K562 (cell line): ENCODE measurements at regions not wholly inside any gene's neighbourhood (a gene's known extent, or its start where the extent isn't known, plus 50 kb on each side); places are given as distances from the start of the nearest gene placed in this dataset.
A peak's percentile ranks its signal among the peaks of the same experiment; 100 is the strongest.

Source experiments
- ATAC-seq: fragments of 200-7000 bp; cut with Tn5 transposase; 3 replicates; pipeline ENCODE4 v1.9.1; 2020; ENCODE audit warnings: moderate library complexity
- BruUV-seq: library from RNA; stranded (reverse); fragments of 400-500 nt; replicated peaks from 2 replicates; lab custom pipeline; 2021; lab: Mats Ljungman, UMichigan
- CTCF ChIA-PET: fragments of 300-600 bp; formaldehyde crosslinking; extraction: SDS; loops from one replicate; lab custom pipeline; 2021; ENCODE audit warnings: low intra/inter-chr PET ratio; lab: Yijun Ruan, JAX
- POLR2A ChIA-PET: fragments of 300-600, 350-650 bp; sonication (Branson Sonifier 250); formaldehyde crosslinking; extraction: SDS; loops from one replicate; lab custom pipeline; 2021; ENCODE audit warnings: antibody characterized with exemption, inconsistent platforms; lab: Yijun Ruan, JAX
- DNase-seq, 4 experiments: peaks; one replicate each; pipeline versions ENCODE4 v3.0.0 to v3.0.0-alpha.2; 2011 to 2018; ENCODE audit warnings: low spot score in 3 of 4, mixed read lengths in 3 of 4; ENCODE audit errors: extremely low read depth in 1 of 4
- FAIRE-seq: peaks from 2 replicates; lab custom pipeline; 2011; peaks lifted over from hg19 to GRCh38; lab: Jason Lieb, UNC
- H2AFZ ChIP-seq: 2 replicates; pipeline ENCODE4 v1.6.0; 2011; ENCODE audit warnings: low read depth, low read length, control low read depth, inconsistent platforms
- H3K27ac ChIP-seq: fragments of 200-600 bp; 3 replicates; pipeline ENCODE4 v1.8.0; 2011; ENCODE audit warnings: low read depth, mild to moderate bottlenecking, control low read depth, inconsistent platforms, low read length, moderate library complexity, mixed read lengths; ENCODE audit errors: extremely low read depth
- H3K27me3 ChIP-seq, 2 experiments: fragments of 300-600 bp in 1 of 2; 2 replicates in 1 of 2; 3 replicates in 1 of 2; pipeline versions ENCODE4 v1.6.0 to v1.8.0; 2011; ENCODE audit warnings: inconsistent platforms in 2 of 2, low read length in 2 of 2, mild to moderate bottlenecking in 1 of 2, mixed read lengths in 1 of 2, moderate library complexity in 1 of 2; ENCODE audit not compliant: control insufficient read depth in 2 of 2, insufficient read depth in 2 of 2
- H3K36me3 ChIP-seq: fragments of 300-600 bp; 3 replicates; pipeline ENCODE4 v1.8.0; 2011; ENCODE audit warnings: mild to moderate bottlenecking, low read length, inconsistent platforms; ENCODE audit not compliant: control insufficient read depth, insufficient read depth
- H3K4me1 ChIP-seq, 2 experiments: fragments of 200-600 bp in 1 of 2; replicated peaks in 1 of 2; 2 replicates in 1 of 2; 3 replicates in 1 of 2; pipeline versions ENCODE4 v1.5.1 to v1.8.0; 2011; ENCODE audit warnings: inconsistent platforms in 2 of 2, low read length in 2 of 2, mild to moderate bottlenecking in 1 of 2, mixed read lengths in 1 of 2, moderate library complexity in 1 of 2; ENCODE audit not compliant: control insufficient read depth in 2 of 2, insufficient read depth in 2 of 2
- H3K4me2 ChIP-seq: 2 replicates; pipeline ENCODE4 v1.6.1; 2011; ENCODE audit warnings: low read length, control low read depth, inconsistent platforms, mixed read lengths; ENCODE audit not compliant: insufficient read depth
- H3K4me3 ChIP-seq: fragments of 200-600 bp; sonication (generic), shearing (Covaris generic); 2 replicates; pipeline ENCODE4 v1.5.1; 2016; ENCODE audit warnings: control low read depth, inconsistent platforms
- H3K79me2 ChIP-seq: fragments of 200-600 bp; 3 replicates; pipeline ENCODE4 v1.8.0; 2011; ENCODE audit warnings: low read length, inconsistent platforms; ENCODE audit not compliant: control insufficient read depth, insufficient read depth
- H3K9ac ChIP-seq, 2 experiments: 2 replicates each; pipeline versions ENCODE4 v1.6.0 to v1.6.1; 2011; ENCODE audit warnings: low read depth in 2 of 2, low read length in 2 of 2, control low read depth in 1 of 2, inconsistent platforms in 1 of 2, mild to moderate bottlenecking in 1 of 2, mixed read lengths in 1 of 2; ENCODE audit not compliant: insufficient read depth in 1 of 2
- H3K9me1 ChIP-seq: one replicate; pipeline ENCODE4 v1.6.0; 2011; ENCODE audit warnings: inconsistent platforms, mild to moderate bottlenecking, low read length, moderate library complexity; ENCODE audit not compliant: control insufficient read depth, insufficient read depth
- H3K9me3 ChIP-seq: replicated peaks from 2 replicates; pipeline ENCODE4 v1.5.1; 2011; ENCODE audit warnings: low read depth, low read length, inconsistent platforms; ENCODE audit not compliant: control insufficient read depth, insufficient read depth
- H4K20me1 ChIP-seq: replicated peaks from 2 replicates; pipeline ENCODE4 v1.6.1; 2011; ENCODE audit warnings: low read length, inconsistent platforms, mixed read lengths; ENCODE audit not compliant: control insufficient read depth, insufficient read depth
- ARID1B ChIP-seq: fragments of 450-650 bp; IDR thresholded peaks from 2 replicates; pipeline ENCODE4 v1.6.1; 2016; ENCODE audit warnings: antibody characterized with exemption, mild to moderate bottlenecking, inconsistent platforms
- CBFA2T3 ChIP-seq: fragments of 450-650 bp; IDR thresholded peaks from 2 replicates; pipeline ENCODE4 v1.6.1; 2017
- FOSL1 ChIP-seq: fragments of 200-800 bp; sonication (Bioruptor generic); conservative IDR thresholded peaks from 2 replicates; pipeline ENCODE4 v1.6.1; 2016; ENCODE audit warnings: missing genetic modification characterization, missing compliant biosample characterization
- STAT6 ChIP-seq: sonication (generic); formaldehyde crosslinking; IDR thresholded peaks from 2 replicates; pipeline ENCODE4 v1.8.1; 2023; ENCODE audit warnings: mild to moderate bottlenecking, missing genetic modification reagents
- TEAD4 ChIP-seq, 2 experiments: sonication (generic) in 1 of 2; formaldehyde crosslinking in 1 of 2; IDR thresholded peaks; 2 replicates each; pipeline versions ENCODE4 v1.6.1 to v1.8.0; 2012 to 2022; ENCODE audit warnings: borderline replicate concordance in 1 of 2, inconsistent platforms in 1 of 2, low read length in 1 of 2, mild to moderate bottlenecking in 1 of 2, missing genetic modification reagents in 1 of 2
- ZNF407 ChIP-seq: fragments of 450-650 bp; IDR thresholded peaks from 2 replicates; pipeline ENCODE4 v1.6.1; 2016; ENCODE audit warnings: low read depth
- WGBS: fragments of 100-300 bp; shearing (Covaris generic); methylation state at CpG from one replicate; pipeline ENCODE4 v1.1.6; 2016; ENCODE audit warnings: low coverage, mixed read lengths; ENCODE audit not compliant: insufficient coverage; ENCODE audit errors: missing lambda C conversion rate; 5-methylcytosine and 5-hydroxymethylcytosine counted together
- in situ Hi-C: fragments of 300-500 bp; cut with MboI; formaldehyde crosslinking; loops from 4 replicates; pipeline ENCODE4 v1.15.0; 2018; ENCODE audit warnings: inconsistent platforms, mixed read lengths
- intact Hi-C: fragments of 100-400 bp; cut with micrococcal nuclease; formaldehyde crosslinking; loops from 2 replicates; pipeline ENCODE4 v1.14.2; 2022

- Histone ChIP-seq H3K79me2 (no peaks in the 10 kb centered on the region), H4K20me1 (no peaks in the 10 kb centered on the region), H3K4me3 (no peak overlapping the region), H3K9me1 (no peaks in the 10 kb centered on the region)
- ChIA-PET POLR2A (interaction anchor here (0.6 to 1.0 kb wide), 2 partner anchors 12 to 19 kb away, joined by 3 read pairs; no protein-coding TSS in a partner anchor), CTCF (no interaction called here)
- ATAC-seq (no peak), FAIRE-seq (peak; percentile 69), DNase-seq (no peak)
- 20% methylated on average over 1 of the region's 1 CpG for WGBS
- TF ChIP-seq ARID1B (peak; percentile 36; the same call in 1 of the 2 replicates), STAT6 (no peak), CBFA2T3 (0 out of 2 replicates have a peak, but pooled peaks have one; percentile 40), ZNF407 (no peak), FOSL1 (tag) (peak; percentile 69), TEAD4 (IDR thresholded peaks at IDR 0.05; ENCODE audit: low read length) (peak; percentile 38; the same call in 1 of the 2 replicates), TEAD4 (CRISPR knock-in tag; IDR thresholded peaks at IDR 0.05; ENCODE audit: borderline replicate concordance) (no peak)
- TF ChIP-seq, all 486 proteins: peak for 4
- Histone ChIP-seq H3K27ac (no peak overlapping the region), H3K27me3 (no peaks in the 10 kb centered on the region), H3K36me3 (no peaks in the 10 kb centered on the region), H2AFZ (no peak overlapping the region), H3K4me2 (no peak overlapping the region), H3K4me1 (no peaks in the 10 kb centered on the region; a peak in 1 of 5 replicates), H3K9ac (no peak overlapping the region), H3K9me3 (no peaks in the 10 kb centered on the region)
- intact Hi-C loops (no loop called here), in situ Hi-C loops (no loop called here)
- no TSS peak for BruUV-seq
These were observed 76.6 kb upstream of the SSBP2 start for GRCh38 chr5:81827500-81827899.
